HG03108 (cell line): ENCODE measurements at regions not wholly inside any gene's neighbourhood (a gene's known extent, or its start where the extent isn't known, plus 50 kb on each side); places are given as distances from the start of the nearest gene placed in this dataset.

Experiments
- ATAC-seq: cut with Tn5 transposase; IDR thresholded peaks from one replicate; pipeline ENCODE4 v1.9.1; 2021; ENCODE audit warnings: moderate library complexity; ENCODE audit not compliant: unreplicated experiment

GRCh38 chr11:130766650-130767565, 149.4 kb downstream of the SNX19 start:
- ATAC-seq: no peak

- ATAC-seq: no peak
Measured at GRCh38 chr11:130769782-130770535, 146.3 kb downstream of the SNX19 start.

GRCh38 chr11:130771708-130772107, 144.6 kb downstream of the SNX19 start:
- no peak for ATAC-seq

GRCh38 chr11:130772266-130773227, 143.7 kb downstream of the SNX19 start:
- ATAC-seq: no peak

GRCh38 chr11:130773244-130773820, 142.9 kb downstream of the SNX19 start:
- no peak for ATAC-seq

GRCh38 chr11:130774703-130775102, 141.6 kb downstream of the SNX19 start:
- ATAC-seq: no peak

- no peak for ATAC-seq
Measured at GRCh38 chr11:130775306-130776060, 140.8 kb downstream of the SNX19 start.

- ATAC-seq: no peak
Measured at GRCh38 chr11:130776061-130776419, 140.2 kb downstream of the SNX19 start.

- ATAC-seq: no peak
Measured at GRCh38 chr11:130778026-130778425, 138.3 kb downstream of the SNX19 start.

- ATAC-seq: no peak
Measured at GRCh38 chr11:130778705-130779104, 137.6 kb downstream of the SNX19 start.

GRCh38 chr11:130779267-130779666, 137.0 kb downstream of the SNX19 start:
- ATAC-seq: no peak

GRCh38 chr11:130779943-130780342, 136.3 kb downstream of the SNX19 start:
- no peak for ATAC-seq

- no peak for ATAC-seq
Measured at GRCh38 chr11:130780437-130780836, 135.8 kb downstream of the SNX19 start.

- no peak for ATAC-seq
Measured at GRCh38 chr11:130781931-130782330, 134.3 kb downstream of the SNX19 start.

GRCh38 chr11:130782361-130783222, 133.7 kb downstream of the SNX19 start:
- ATAC-seq: no peak

- no peak for ATAC-seq
Measured at GRCh38 chr11:130783323-130783722, 133.0 kb downstream of the SNX19 start.

GRCh38 chr11:130785380-130786116, 130.7 kb downstream of the SNX19 start:
- ATAC-seq: no peak

- ATAC-seq: no peak
Measured at GRCh38 chr11:130786586-130786985, 129.7 kb downstream of the SNX19 start.
